Left renal cortex interstitium (tissue), 4 donors: ENCODE measurements at regions not wholly inside any gene's neighbourhood (a gene's known extent, or its start where the extent isn't known, plus 50 kb on each side); places are given as distances from the start of the nearest gene placed in this dataset.

Experiments used
- DNase-seq, 4 donors: peaks; one replicate each; pipeline ENCODE4 v3.0.0-alpha.2; 2013; ENCODE audit warnings: low read depth in 4 of 4, low spot score in 2 of 4, missing footprints in 1 of 4

DNA sequence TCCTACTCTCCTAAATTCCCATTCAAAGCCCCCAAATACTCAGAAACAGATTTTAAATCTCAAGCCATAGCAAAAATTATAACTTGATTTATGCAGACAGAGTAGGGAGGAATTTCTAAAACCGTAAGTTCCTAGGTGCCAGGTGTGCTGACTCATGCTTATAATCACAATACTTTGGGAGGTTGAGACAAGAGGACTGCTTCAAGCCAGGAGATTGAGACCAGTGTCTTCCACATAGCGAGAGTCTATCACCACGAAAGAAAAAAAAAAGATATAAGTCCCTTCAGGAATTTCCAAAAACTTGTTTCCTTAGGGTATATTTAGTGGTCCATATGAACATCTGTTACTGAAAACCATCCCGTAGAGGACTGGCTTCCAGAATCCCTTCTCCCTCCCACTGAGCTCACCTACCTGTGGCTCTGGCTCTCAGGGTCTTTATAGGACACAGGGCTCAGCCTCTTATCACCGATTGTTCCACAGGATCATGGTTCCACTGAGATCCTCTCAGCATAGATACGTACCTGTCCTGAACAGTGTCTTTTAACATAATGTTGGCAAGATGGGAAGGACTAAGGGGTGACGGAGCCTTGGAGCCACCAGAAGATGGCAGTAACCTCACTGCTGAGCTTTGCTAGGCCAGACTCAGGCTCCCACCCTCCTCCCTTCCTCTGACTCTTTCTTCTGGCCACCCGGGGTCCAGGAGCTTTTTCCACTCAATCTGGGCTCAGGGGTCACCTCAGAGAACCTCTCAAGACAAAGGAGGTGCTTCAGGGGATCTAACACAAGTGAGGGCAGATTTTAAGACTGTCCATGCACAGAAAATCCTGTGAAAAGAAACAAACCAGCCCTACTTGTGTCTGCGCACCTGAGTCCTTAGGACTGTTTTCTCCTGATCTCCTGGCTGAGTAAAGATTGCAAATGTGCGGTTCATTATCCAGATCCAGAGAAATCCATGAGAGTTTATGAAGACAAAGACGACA is 117.5 kb upstream of the TOP3B start:
- DNase-seq = no peak

DNA sequence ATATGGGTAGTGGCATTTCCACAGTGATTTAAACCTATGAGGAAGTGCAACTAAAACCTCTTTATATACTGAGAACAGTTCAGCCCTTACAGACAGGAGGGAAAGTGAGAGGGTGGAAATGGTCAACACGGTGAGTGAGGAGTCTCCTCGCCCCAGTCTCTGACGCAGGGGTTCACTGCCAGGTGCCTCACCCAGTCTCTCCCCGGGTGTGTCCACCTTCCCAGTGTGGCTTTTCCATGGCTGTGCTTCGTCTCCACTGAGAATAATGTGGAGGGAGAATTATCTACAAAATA is 116.6 kb upstream of the TOP3B start:
- no peak for DNase-seq

DNA sequence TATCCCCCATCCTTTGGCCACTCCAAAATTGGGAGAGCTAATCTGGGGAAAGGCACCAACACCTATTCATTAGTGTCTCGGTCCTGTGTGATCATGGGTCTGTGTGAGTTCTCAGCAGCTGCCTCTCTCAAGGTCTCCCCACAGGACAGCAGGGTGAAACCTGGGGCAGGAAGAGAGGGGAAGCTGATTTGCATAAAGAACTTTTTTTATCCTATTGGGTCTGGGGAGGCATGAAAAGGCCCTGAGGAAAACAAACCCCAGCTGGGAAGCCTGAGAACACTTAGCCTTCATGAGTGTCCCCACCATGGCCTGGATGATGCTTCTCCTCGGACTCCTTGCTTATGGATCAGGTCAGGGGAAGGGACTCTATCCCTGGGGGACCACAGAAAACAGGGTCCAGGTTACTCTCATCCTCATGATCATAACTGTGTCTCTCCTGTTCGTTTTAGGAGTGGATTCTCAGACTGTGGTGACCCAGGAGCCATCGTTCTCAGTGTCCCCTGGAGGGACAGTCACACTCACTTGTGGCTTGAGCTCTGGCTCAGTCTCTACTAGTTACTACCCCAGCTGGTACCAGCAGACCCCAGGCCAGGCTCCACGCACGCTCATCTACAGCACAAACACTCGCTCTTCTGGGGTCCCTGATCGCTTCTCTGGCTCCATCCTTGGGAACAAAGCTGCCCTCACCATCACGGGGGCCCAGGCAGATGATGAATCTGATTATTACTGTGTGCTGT is 116.0 kb upstream of the TOP3B start:
- DNase-seq = no peak

DNA sequence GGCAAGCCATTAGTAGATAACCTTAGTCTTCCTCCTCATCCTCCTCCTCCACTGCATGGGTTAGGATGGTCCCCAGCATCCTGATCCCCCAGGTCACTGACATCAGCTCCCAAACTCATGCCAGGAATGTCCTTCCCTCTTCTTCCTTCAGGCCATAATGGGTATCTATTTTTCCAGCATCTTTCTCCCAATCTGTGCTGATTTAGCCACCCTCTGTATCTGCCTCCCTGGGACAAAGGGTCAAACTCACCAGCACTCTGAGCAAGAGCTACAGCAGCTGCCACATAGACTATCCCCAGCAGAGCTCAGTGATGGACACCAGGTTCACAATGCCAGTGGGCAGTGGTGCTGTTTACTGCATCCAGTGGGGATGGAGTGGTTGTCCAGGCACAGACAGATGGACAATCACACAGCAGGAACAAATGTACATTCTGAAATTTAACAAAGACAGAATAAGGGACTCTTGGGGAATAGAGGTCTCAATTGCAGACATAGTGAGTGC is 115.2 kb upstream of the TOP3B start:
- DNase-seq = no peak

DNA sequence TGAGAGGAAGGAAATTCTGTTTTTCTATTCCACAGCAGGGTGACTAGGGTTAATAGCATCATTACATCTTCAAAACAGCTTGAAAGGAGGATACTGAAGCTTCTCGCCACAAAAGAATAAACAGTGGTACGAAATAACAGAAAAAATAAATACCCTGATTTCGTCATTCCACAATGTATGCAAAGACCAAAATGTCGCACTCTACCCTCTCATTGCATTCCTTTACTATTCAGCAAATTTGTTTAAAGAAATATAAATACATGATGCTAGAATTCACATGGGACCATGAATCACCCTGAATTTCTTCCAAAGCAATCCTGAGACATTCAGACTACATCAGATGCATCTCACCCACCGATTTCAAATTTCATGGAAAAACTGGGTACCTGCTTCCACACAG is 112.3 kb upstream of the TOP3B start:
- DNase-seq = no peak

DNA sequence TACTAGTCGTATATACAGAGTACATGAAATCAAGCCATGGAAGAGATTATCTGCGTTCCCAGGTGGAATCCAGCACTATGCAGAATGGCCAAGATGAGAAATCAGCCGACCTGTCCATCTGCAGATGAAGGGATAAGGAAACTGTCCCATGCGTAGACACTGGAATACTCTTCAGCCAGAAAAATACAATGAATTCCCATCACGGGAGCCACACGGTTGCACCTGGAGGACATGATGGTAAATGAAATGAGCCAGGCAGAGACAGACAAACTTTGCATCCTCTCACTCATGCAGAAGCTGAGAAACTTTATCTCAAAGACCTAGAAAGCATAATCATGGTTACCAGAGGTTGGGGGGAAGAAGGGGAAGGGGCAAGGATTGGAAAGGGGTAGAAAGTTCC is 111.9 kb upstream of the TOP3B start:
- no peak for DNase-seq

DNA sequence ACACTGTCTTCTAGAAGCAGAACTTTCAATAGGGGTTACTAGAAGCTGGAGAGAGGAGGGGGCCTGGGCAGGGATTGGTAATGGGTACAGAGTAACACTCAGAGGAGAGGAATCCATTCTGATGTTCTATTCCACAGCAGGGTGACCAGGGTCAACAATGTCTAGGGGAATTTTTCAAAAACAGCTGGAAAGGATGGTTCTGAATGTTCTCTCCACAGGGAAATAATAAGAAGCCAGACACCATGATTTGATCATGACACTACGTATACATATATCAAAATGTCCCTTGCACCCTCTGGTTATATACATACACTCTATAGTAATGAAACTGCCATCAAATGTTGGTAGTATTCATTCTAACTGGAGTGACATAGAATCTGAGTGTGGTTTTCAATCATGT is 111.2 kb upstream of the TOP3B start:
- no peak for DNase-seq

DNA sequence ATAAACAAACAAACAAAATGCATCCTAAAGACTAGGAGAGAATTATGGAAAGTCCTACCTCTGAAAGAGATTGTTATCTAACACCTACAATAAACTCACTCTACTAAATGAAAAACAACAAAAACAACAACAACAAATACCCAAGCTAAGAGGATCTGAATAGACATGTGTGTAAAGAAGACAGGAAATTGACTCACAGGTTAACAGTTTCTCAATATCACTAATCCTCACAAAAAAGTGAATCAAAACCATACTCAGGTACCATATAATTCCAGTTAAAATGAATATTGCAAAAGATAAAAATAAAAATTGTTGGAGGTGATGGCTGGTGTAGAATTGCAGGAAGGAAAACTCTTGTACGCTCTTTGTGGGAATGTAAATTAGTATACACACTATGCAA is 110.4 kb upstream of the TOP3B start:
- DNase-seq = no peak

DNA sequence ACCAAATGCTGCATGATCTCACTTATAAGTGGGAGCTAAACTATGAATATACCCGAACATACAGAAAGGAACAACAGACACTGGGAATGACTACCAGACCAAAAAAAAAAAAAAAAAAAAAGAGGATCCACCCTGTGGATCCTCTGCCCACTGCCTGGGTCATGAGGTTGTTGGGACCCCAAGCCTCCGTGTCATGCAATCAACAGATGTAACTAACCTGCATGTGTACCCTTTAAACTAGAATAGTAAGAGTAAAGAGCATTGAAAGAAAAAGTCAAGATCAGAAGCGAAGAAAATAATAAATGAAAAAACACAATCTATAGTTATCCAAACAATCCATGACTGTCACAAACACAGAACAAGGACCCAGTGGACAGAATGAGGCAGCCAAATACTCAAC is 109.5 kb upstream of the TOP3B start:
- no peak for DNase-seq

DNA sequence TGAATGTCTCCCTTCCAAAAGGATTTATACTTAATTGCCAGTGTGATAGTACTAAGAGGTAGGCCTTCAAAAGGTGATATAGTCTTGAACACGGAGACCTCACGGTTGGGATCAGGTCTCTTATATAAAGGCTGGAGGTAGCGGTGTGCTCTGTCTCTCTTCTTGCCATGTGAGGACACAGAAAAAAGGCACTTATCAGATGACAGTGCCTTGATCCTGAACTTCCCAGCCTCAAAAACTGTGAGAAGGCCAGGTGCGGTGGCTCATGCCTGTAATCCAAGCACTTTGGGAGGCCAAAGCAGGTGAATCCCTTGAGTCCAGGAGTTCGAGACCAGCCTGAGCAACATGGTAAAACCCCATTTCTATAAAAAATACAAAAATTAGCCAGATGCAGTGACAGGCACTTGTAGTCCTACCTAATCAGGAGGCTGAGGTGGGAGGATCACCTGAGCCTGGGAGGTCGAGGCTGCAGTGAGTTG is 108.9 kb upstream of the TOP3B start:
- no peak for DNase-seq

DNA sequence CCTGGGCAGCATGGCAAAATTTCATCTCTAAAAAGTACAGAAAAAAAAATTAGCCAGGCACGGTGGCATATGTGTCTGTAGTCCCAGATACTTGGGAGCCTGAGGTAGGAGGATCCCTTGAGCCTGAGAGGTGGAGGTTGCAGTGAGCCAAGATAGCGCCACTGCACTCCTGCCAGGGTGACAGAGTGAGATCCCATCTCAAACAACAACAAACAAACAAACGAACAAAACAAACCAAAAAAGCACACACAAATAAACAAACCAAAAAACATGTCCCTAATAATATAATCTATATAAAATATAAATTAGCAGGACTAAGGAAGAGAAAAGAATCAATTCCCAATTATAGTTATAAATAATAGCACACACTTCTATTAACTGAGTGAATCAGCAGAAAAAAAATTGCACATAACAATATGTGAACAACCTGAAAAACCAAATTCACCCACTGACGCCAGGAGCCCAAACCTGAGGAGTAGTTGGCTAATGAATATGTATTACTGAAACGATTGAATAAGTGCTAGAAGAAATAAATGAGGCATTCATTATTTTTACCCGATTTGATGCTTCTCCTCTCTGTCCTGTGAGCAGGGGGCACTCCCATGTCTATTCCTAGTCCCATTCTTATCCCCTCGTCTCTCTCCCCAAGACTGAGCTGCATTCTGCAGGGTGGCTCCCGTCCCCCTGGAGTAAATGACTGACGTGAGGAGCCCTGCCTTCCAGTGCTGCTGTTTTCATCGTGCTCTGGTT is 108.2 kb upstream of the TOP3B start:
- DNase-seq = no peak

DNA sequence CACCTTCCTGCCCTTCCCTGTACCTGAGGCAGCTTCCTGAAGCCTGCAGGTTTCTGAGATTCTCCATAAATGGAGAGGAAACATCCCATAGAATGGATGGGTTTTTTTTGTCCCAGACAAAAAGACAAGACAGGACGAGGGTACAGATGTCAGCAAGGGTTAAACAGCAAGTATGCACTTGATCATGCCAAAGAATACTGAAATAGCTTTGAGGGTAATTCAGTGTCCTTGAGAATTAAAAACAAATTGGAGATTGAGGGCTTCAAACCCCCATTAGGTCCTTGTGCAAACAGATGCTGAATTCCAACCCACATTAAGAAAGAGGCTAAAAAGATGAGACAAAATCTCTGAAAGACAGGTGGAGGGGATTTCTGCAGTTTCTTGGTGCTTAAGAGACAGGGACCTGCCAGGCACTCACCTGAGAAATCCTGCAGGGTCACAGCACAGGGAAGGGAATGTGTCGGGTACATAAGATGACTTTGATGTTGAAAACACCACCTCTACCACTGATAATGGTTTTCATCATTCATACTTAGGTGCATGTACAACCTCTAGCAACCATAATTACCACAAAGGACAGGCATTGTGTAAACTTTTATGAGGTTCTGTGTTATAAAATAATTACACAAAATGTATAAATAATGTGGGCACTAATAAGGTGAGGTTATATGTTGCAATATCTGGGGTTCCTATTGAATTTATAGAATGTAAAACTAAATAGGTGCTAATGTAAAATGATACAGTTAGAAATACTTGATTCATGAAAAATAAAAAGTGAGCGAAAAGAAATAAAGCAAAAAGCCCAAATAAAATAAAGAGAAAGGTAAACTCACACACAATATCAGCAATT is 107.1 kb upstream of the TOP3B start:
- DNase-seq = no peak

DNA sequence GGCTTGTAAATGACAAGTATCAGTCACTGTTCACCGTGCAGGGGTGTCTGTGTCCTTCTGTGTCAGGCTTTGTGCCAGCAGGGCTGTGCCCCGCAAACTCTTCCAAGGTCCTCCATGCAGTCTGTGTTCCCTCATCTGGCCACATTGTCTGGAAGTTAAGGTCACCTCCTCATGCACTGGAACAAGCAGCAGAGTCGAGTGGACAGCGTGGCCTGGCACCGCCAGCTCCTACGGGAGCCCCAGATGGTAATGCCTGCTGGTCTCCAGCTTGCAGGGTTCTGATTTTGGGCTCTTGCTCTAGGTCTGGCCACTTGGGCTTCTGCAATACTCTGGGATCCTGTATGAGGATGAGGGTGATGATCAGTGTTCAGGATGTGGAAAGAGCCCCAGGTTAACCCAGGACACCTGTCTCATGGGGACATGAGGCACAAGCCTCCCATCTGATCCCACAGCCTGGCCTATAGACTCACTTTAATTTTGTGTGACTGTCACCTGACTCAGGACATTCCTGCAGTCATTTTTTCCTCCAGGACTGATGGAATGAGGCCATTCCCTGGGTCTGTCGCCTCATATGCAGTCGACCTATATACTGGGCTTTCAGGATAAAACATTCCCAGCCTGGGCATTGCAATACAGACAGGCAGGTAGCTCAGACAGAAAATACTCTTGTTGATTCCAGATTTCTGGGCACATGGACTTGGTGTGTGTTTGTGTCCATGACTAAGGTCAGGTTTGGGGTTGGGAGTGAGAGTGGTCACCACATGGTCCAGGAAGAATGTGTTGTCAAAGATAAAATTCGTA is 106.3 kb upstream of the TOP3B start:
- DNase-seq = no peak

DNA sequence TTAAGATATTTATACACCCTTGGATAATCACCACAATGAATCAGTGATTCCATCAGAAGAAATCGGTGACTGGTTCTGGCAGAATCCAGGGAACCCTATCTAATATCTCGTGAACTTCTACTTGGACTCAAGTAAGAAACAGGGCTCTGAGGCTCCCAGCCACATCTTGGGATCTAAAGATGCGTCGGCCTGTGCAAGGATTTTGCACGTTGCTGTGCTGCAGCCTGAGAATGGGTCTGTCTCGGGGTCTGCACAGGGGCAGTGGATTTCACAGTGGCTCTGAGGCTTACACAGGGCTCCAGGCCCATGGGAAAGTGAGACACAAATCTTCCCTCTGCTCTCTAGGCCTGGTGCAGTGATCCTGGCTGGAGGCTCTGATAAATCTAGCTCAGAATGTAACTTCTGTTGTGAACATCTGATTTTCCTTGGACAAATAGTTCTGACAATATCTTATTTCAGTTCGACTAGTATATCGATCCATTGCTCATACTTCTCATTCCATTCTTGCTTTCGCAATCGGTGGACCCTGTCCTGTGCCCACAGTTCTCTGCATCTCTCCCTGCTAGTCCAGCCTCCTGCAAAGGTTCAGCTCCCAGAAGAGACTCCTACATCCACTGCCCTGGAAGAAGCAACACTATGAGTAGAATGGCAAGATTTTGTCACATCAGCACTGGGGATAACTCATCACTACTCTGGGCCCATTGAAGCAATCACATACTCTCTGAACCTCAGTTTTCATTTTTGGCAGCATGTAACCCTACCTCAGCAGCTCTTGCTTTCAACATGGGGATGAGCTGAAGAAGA is 105.5 kb upstream of the TOP3B start:
- no peak for DNase-seq

DNA sequence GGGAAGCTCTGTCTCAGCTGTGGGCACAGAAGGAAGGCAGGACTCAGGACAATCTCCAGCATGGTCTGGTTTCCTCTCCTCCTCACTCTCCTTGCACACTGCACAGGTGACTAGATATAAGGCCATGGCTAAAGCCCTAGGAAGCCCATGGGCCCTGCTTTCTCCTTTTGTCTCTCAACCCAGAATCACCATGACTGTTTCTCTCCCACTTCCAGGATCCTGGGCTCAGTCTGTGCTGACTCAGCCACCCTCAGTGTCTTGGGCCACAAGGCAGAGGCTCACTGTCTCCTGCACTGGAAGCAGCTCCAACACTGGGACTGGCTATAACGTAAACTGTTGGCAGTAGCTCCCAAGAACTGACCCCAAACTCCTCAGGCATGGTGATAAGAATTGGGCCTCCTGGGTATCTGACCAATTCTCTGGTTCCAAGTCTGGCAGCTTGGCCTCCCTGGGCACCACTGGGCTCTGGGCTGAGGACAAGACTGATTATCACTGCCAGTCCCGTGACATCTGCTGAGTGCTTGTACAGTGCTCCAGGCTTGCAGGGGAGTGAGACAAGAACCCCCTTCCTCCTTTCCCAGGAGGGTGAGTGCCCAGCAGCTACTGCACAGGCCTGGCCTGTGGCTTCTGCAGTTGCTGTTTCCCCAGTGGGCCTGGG is 104.0 kb upstream of the TOP3B start:
- DNase-seq = no peak

DNA sequence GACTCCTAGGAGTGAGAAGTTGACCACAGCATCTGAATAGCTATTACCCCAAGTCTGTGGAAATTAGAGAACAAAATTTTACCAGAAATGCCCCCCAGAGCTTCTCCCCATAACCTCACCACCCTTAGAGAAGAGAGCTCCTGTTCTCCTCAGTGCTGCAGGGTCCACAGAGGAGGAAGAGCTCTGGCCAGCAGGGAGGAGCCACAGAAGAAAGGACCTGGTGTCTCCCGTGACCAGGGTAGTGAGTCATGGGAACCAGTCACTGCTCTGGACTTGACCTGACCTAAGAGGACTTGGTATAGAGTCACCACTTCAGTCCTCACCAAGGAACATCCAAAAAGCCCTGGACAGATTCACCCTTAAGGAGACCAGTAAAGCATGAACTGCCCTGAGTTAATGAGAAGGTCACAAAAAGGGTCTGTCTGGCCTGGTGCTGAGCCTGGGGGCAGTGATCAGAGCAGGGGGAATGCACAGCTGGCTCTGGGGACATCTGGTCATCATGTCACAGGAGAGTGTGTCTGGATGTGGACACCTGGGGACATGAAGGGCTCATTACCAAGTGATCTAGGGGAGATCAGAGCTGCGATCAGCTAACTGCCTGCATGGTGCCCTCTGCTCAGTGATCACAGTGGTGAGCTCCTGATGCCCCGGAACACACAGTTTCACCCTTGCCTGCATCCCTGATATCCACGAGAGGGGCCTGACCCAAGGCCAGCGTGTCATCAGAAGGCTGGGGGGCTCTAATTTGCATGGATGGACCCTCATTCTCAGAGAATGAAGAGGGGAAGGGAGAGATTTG is 103.3 kb upstream of the TOP3B start:
- no peak for DNase-seq

DNA sequence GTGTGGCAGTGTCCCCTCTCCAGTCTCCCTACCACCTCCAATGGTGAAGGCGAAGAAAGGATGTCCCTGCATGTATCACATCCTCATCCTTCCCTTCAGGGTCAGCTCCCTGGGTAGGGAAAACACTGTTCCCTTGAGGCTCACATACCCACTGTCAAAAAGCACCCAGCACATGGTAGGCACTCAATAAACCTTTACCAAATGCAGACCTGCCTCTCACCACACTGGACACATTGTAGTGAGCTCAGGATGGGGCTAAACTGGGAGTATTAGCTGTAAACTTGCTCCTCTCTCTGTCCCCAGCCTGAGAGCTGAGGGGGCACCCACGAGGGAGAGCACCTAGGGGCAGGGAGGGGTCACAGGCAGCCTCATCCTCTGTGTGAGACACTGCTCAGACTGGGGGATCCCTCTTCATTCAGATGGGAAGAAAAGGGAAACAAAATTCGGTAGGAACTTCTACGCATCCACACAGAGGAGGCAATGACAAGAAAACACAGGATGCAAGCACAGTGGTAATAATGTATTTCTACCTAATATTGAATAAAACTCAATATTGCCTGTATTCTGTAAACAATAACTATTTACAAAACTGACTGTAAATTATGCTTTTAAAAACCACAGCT is 101.6 kb upstream of the TOP3B start:
- DNase-seq = no peak
